Neural cell (in vitro differentiated cells): ENCODE measurements at regions not wholly inside any gene's neighbourhood (a gene's known extent, or its start where the extent isn't known, plus 50 kb on each side); places are given as distances from the start of the nearest gene placed in this dataset.

Source experiments
- H2AFZ ChIP-seq: fragments of 200-600, 300-800 bp; sonication (generic), shearing (Covaris generic); 2 replicates; pipeline ENCODE4 v1.6.0; 2014; ENCODE audit warnings: low read depth, mild to moderate bottlenecking, antibody characterized with exemption, low read length, moderate library complexity
- H3F3A ChIP-seq: fragments of 200-600 bp; shearing (Covaris generic); 2 replicates; pipeline ENCODE4 v1.6.1; 2016; ENCODE audit warnings: mild to moderate bottlenecking, moderate library complexity, mixed read lengths, antibody characterized with exemption, low read length; ENCODE audit not compliant: insufficient read depth, poor library complexity, severe bottlenecking
- H3K27ac ChIP-seq: fragments of 200-600, 300-800 bp; sonication (generic), shearing (Covaris generic); 2 replicates; pipeline ENCODE4 v1.5.1; 2014; ENCODE audit warnings: mild to moderate bottlenecking, low read length, moderate library complexity
- H3K27me3 ChIP-seq: fragments of 300-800, 200-600 bp; sonication (generic), shearing (Covaris generic); 2 replicates; pipeline ENCODE4 v1.6.0; 2014; ENCODE audit warnings: mild to moderate bottlenecking, low read depth, low read length, moderate library complexity; ENCODE audit not compliant: insufficient read depth
- H3K36me3 ChIP-seq: fragments of 300-800, 200-600 bp; sonication (generic), shearing (Covaris generic); 2 replicates; pipeline ENCODE4 v1.5.1; 2014; ENCODE audit warnings: mild to moderate bottlenecking, antibody characterized with exemption, low read length, moderate library complexity; ENCODE audit not compliant: insufficient read depth
- H3K4me2 ChIP-seq: fragments of 300-800, 200-600 bp; sonication (generic), shearing (Covaris generic); 2 replicates; pipeline ENCODE4 v1.6.0; 2014; ENCODE audit warnings: mild to moderate bottlenecking, low read length
- H3K4me3 ChIP-seq: fragments of 300-800, 200-600 bp; sonication (generic), shearing (Covaris generic); 2 replicates; pipeline ENCODE4 v1.5.1; 2014; ENCODE audit warnings: mild to moderate bottlenecking, low read length, moderate library complexity
- H3K79me2 ChIP-seq: fragments of 200-600 bp; shearing (Covaris generic); replicated peaks from 2 replicates; pipeline ENCODE4 v1.6.0; 2014; ENCODE audit warnings: mild to moderate bottlenecking, low read length, moderate library complexity; ENCODE audit not compliant: insufficient read depth
- H3K9ac ChIP-seq: fragments of 300-800, 200-600 bp; sonication (generic), shearing (Covaris generic); 2 replicates; pipeline ENCODE4 v1.6.1; 2016; ENCODE audit warnings: mild to moderate bottlenecking, low read length, mixed read lengths
- H3K9me2 ChIP-seq: fragments of 200-600 bp; shearing (Covaris generic); 2 replicates; pipeline ENCODE4 v1.6.1; 2016; ENCODE audit warnings: mild to moderate bottlenecking, low read length, mixed read lengths; ENCODE audit not compliant: insufficient read depth
- H3K9me3 ChIP-seq: fragments of 200-600, 300-800 bp; sonication (generic), shearing (Covaris generic); 2 replicates; pipeline ENCODE4 v1.6.1; 2016; ENCODE audit warnings: mild to moderate bottlenecking, mixed run types, low read length, moderate library complexity, mixed read lengths
- H4K20me1 ChIP-seq: fragments of 200-600 bp; shearing (Covaris generic); 2 replicates; pipeline ENCODE4 v1.6.1; 2016; ENCODE audit warnings: mild to moderate bottlenecking, mixed run types; ENCODE audit not compliant: insufficient read depth
- CTCF ChIP-seq: fragments of 450-650 bp; IDR thresholded peaks from 2 replicates; pipeline ENCODE4 v1.5.1; 2014; ENCODE audit warnings: antibody characterized with exemption, mild to moderate bottlenecking, moderate library complexity; ENCODE audit not compliant: poor library complexity, severe bottlenecking
- EP300 ChIP-seq: fragments of 450-650 bp; conservative IDR thresholded peaks from 2 replicates; pipeline ENCODE4 v1.6.1; 2014; ENCODE audit warnings: antibody characterized with exemption, mild to moderate bottlenecking, moderate library complexity; ENCODE audit not compliant: poor library complexity, severe bottlenecking
- EZH2 ChIP-seq: fragments of 200-600, 300-800 bp; shearing (Covaris generic), sonication (generic); IDR thresholded peaks from 2 replicates; pipeline ENCODE4 v1.6.1; 2014; ENCODE audit warnings: antibody characterized with exemption, low read length, borderline replicate concordance, mild to moderate bottlenecking; ENCODE audit not compliant: insufficient read depth, poor library complexity, severe bottlenecking
- MXI1 ChIP-seq: fragments of 450-650 bp; conservative IDR thresholded peaks from 2 replicates; pipeline ENCODE4 v1.6.1; 2014; ENCODE audit warnings: antibody characterized with exemption, mild to moderate bottlenecking; ENCODE audit not compliant: poor library complexity, severe bottlenecking
- RAD21 ChIP-seq: fragments of 450-650 bp; conservative IDR thresholded peaks from 2 replicates; pipeline ENCODE4 v1.6.1; 2014; ENCODE audit warnings: antibody characterized with exemption, mild to moderate bottlenecking, moderate library complexity
- REST ChIP-seq: IDR thresholded peaks from 2 replicates; pipeline ENCODE4 v1.6.1; 2012; ENCODE audit warnings: borderline replicate concordance
- SMC3 ChIP-seq: fragments of 450-650 bp; conservative IDR thresholded peaks from 2 replicates; pipeline ENCODE4 v1.6.1; 2014; ENCODE audit warnings: antibody characterized with exemption, mild to moderate bottlenecking, moderate library complexity; ENCODE audit not compliant: poor library complexity
- TAF1 ChIP-seq: IDR thresholded peaks from 2 replicates; pipeline ENCODE4 v1.6.1; 2012; ENCODE audit warnings: low read depth

GRCh38 chr5:115414406-115415142 is 118.1 kb upstream of the CCDC112 start:
- Histone ChIP-seq H3K27ac (no peak overlapping the region), H2AFZ (no peak overlapping the region)

GRCh38 chr5:115413651-115414050 is 117.2 kb upstream of the CCDC112 start:
- H3K36me3 ChIP-seq: no peaks in the 10 kb centered on the region
- H3K4me2 ChIP-seq: no peak overlapping the region
- no peak overlapping the region for H3K27ac ChIP-seq
- no peak overlapping the region for H3K4me3 ChIP-seq
- H3K9ac ChIP-seq: no peak overlapping the region
- no peaks in the 10 kb centered on the region for H3K9me3 ChIP-seq
- H3F3A ChIP-seq: no peaks in the 10 kb centered on the region
- H2AFZ ChIP-seq: no peak overlapping the region
- H4K20me1 ChIP-seq: no peaks in the 10 kb centered on the region
- H3K79me2 ChIP-seq: no peaks in the 10 kb centered on the region
- no peaks in the 10 kb centered on the region for H3K27me3 ChIP-seq
- no peak for TF ChIP-seq EZH2
- TF ChIP-seq MXI1: no peak
- TF ChIP-seq SMC3: no peak
- no peak for TF ChIP-seq REST
- no peak for TF ChIP-seq CTCF
- TF ChIP-seq TAF1: no peak
- H3K9me2 ChIP-seq: no peaks in the 10 kb centered on the region

More at GRCh38 chr5:115414406-115415142, 118.1 kb upstream of the CCDC112 start:
- Histone ChIP-seq H3F3A (no peaks in the 10 kb centered on the region), H3K4me2 (no peak overlapping the region), H3K79me2 (no peaks in the 10 kb centered on the region), H3K27me3 (no peaks in the 10 kb centered on the region), H3K4me3 (no peak overlapping the region), H3K9me3 (no peaks in the 10 kb centered on the region), H3K9me2 (no peaks in the 10 kb centered on the region), H3K9ac (no peak overlapping the region), H3K36me3 (no peaks in the 10 kb centered on the region), H4K20me1 (no peaks in the 10 kb centered on the region)
- no peak for TF ChIP-seq EP300
- no peak for TF ChIP-seq TAF1
- TF ChIP-seq CTCF: no peak
- TF ChIP-seq RAD21: no peak
